ENCODE measurements at regions not wholly inside any gene's neighbourhood (a gene's known extent, or its start where the extent isn't known, plus 50 kb on each side); places are given as distances from the start of the nearest gene placed in this dataset.

- ChIA-PET POLR2A (ENCODE audit: partially characterized antibody) (no interaction called here), CTCF (ENCODE audit: partially characterized antibody) (interaction anchor here (0.7 to 9.3 kb wide), 38 partner anchors 8 to 425 kb away, joined by 3 to 220 read pairs (median 4); no protein-coding TSS in a partner anchor)
- Histone ChIP-seq H3K14ac (ENCODE audit: insufficient read length) (no peak overlapping the region), H3K9ac (replicated peaks in 1 of 4; ENCODE audit: extremely low read depth in 1 of 4, low read depth in 3 of 4, low read length in 3 of 4) (no peak overlapping the region), H2BK15ac (ENCODE audit: low read length) (no peak overlapping the region), H2BK20ac (ENCODE audit: low read length) (no peak overlapping the region), H3K56ac (replicated peaks; ENCODE audit: insufficient read length, low read depth, low read length) (no peak overlapping the region), H3K4me2 (ENCODE audit: insufficient read depth in 1 of 2, low read depth in 2 of 2, low read length in 2 of 2) (no peak overlapping the region), H4K91ac (replicated peaks; ENCODE audit: insufficient read length, low read length) (no peak overlapping the region), H4K5ac (ENCODE audit: insufficient read length, low read depth, low read length) (no peak overlapping the region), H2BK5ac (ENCODE audit: low read depth, low read length) (no peak overlapping the region), H3K79me2 (ENCODE audit: control insufficient read depth in 1 of 2, insufficient read depth in 2 of 2, low read length in 2 of 2) (no peaks in the 10 kb centered on the region), H3K79me1 (ENCODE audit: low read depth, low read length) (no peaks in the 10 kb centered on the region), H3K27me3 (replicated peaks in 1 of 4; ENCODE audit: control insufficient read depth in 3 of 4, extremely low read depth in 1 of 4, insufficient read depth in 3 of 4, low read length in 3 of 4) (no peaks in the 10 kb centered on the region), H2AFZ (ENCODE audit: low read length) (no peak overlapping the region), H2BK120ac (replicated peaks; ENCODE audit: low read depth, low read length) (no peak overlapping the region), H3K36me3 (ENCODE audit: control insufficient read depth in 2 of 4, insufficient read depth in 4 of 4, low read length in 3 of 4) (no peaks in the 10 kb centered on the region), H4K8ac (ENCODE audit: extremely low read depth, insufficient read depth, low read length) (no peak overlapping the region), H2BK12ac (ENCODE audit: low read depth, low read length) (no peak overlapping the region), H3K23ac (ENCODE audit: insufficient read length) (no peak overlapping the region), H3K4ac (replicated peaks; ENCODE audit: insufficient read length, low read depth, low read length) (no peak overlapping the region), H3K27ac (ENCODE audit: low read depth, low read length) (no peak overlapping the region), H3K23me2 (ENCODE audit: low read depth, low read length) (no peaks in the 10 kb centered on the region), H4K20me1 (replicated peaks in 1 of 2; ENCODE audit: control insufficient read depth in 1 of 2, insufficient read depth in 2 of 2, low read length in 2 of 2) (no peaks in the 10 kb centered on the region), H3K4me1 (replicated peaks in 1 of 4; ENCODE audit: control insufficient read depth in 3 of 4, insufficient read depth in 4 of 4, low read length in 3 of 4) (no peaks in the 10 kb centered on the region), H3K4me3 (ENCODE audit: extremely low read depth in 1 of 4, insufficient read depth in 2 of 4, low read depth in 3 of 4, low read length in 4 of 4) (no peak overlapping the region), H2AK5ac (ENCODE audit: low read depth, low read length) (no peak overlapping the region), H3K18ac (ENCODE audit: extremely low read depth, low read length) (no peak overlapping the region), H3K9me3 (ENCODE audit: insufficient read depth in 2 of 2, low read depth in 1 of 2, low read length in 1 of 2) (no peaks in the 10 kb centered on the region)
- DNase-seq (ENCODE audit: low read depth in 1 of 2, low spot score in 2 of 2), result no peak
- FAIRE-seq, result no peak
- 87% methylated on average over 3 of the region's 3 CpGs; no CpG with 5 or more reads in 1 of the 2 experiments for WGBS, 2 experiments (ENCODE audit: extremely low coverage in 1 of 2, insufficient coverage in 1 of 2, insufficient read length in 1 of 2, insufficient replicate concordance in 2 of 2, low coverage in 1 of 2, low lambda C conversion rate in 2 of 2, missing lambda C conversion rate in 1 of 2)
- TF ChIP-seq, protein P1, sequence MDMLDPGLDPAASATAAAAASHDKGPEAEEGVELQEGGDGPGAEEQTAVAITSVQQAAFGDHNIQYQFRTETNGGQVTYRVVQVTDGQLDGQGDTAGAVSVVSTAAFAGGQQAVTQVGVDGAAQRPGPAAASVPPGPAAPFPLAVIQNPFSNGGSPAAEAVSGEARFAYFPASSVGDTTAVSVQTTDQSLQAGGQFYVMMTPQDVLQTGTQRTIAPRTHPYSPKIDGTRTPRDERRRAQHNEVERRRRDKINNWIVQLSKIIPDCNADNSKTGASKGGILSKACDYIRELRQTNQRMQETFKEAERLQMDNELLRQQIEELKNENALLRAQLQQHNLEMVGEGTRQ (IDR thresholded peaks at IDR 0.05; ENCODE audit: low read length), result no peak
Observed at GRCh38 chr3:124352149-124352539, 360.2 kb upstream of the ROPN1 start.
